Nephron (organoid): ENCODE measurements at regions not wholly inside any gene's neighbourhood (a gene's known extent, or its start where the extent isn't known, plus 50 kb on each side); places are given as distances from the start of the nearest gene placed in this dataset.

ENCODE experiments used
- H3K27ac Mint-ChIP-seq, 3 experiments: 2 replicates each; pipeline ENCODE4 v1.8.0; 2020; ENCODE audit warnings: mixed read lengths in 3 of 3, mild to moderate bottlenecking in 2 of 3, moderate library complexity in 1 of 3
- H3K27me3 Mint-ChIP-seq: 2 replicates; pipeline ENCODE4 v1.8.0; 2021; ENCODE audit warnings: low read depth, mild to moderate bottlenecking, moderate library complexity, mixed read lengths
- H3K36me3 Mint-ChIP-seq: 2 replicates; pipeline ENCODE4 v1.8.0; 2020; ENCODE audit warnings: low read depth, mixed read lengths
- H3K4me1 Mint-ChIP-seq: 2 replicates; pipeline ENCODE4 v1.8.0; 2020; ENCODE audit warnings: mixed read lengths
- H3K4me3 Mint-ChIP-seq, 3 experiments: 2 replicates each; pipeline ENCODE4 v1.8.0; 2020; ENCODE audit warnings: mild to moderate bottlenecking in 3 of 3, mixed read lengths in 3 of 3, moderate library complexity in 2 of 3
- H3K9me3 Mint-ChIP-seq: 2 replicates; pipeline ENCODE4 v1.8.0; 2020; ENCODE audit warnings: mixed read lengths
- TF ChIP-seq, protein P1 (sequence below), 3 experiments: fragments of 200-600 bp; sonication (generic); IDR thresholded peaks; one replicate each; pipeline ENCODE4 v1.5.0; 2021; ENCODE audit warnings: antibody characterized with exemption in 3 of 3; ENCODE audit not compliant: unreplicated experiment in 3 of 3

DNA sequence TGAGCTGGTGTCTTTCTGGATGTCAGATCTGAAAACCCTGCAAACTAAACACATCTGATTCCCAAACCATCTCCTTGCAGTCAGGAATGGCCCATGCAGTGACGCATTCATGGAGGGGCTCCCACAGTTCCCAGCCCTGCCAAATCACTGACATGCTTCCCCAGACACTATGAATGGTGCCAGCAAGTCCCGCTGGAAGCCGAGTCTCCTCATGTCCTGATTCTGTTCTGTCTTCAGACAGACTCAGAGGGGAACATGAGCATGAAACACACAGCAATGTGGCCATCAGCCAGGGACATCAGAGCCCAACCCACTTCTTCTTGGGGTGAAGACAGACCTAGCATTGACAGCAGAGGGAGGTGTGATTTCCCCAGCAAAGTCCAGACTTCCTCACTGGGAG lies 83.7 kb downstream of the TTC32 start:
- H3K4me3 Mint-ChIP-seq = no peak overlapping the region
- TF ChIP-seq, protein P1, sequence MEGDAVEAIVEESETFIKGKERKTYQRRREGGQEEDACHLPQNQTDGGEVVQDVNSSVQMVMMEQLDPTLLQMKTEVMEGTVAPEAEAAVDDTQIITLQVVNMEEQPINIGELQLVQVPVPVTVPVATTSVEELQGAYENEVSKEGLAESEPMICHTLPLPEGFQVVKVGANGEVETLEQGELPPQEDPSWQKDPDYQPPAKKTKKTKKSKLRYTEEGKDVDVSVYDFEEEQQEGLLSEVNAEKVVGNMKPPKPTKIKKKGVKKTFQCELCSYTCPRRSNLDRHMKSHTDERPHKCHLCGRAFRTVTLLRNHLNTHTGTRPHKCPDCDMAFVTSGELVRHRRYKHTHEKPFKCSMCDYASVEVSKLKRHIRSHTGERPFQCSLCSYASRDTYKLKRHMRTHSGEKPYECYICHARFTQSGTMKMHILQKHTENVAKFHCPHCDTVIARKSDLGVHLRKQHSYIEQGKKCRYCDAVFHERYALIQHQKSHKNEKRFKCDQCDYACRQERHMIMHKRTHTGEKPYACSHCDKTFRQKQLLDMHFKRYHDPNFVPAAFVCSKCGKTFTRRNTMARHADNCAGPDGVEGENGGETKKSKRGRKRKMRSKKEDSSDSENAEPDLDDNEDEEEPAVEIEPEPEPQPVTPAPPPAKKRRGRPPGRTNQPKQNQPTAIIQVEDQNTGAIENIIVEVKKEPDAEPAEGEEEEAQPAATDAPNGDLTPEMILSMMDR (IDR thresholded peaks at IDR 0.05; ENCODE audit: unreplicated experiment in 3 of 3) = no peak
- H3K27me3 Mint-ChIP-seq = no peaks in the 10 kb centered on the region
- H3K9me3 Mint-ChIP-seq = no peaks in the 10 kb centered on the region
- no peaks in the 10 kb centered on the region for H3K36me3 Mint-ChIP-seq
- no peak overlapping the region for H3K27ac Mint-ChIP-seq
- H3K4me1 Mint-ChIP-seq = peaks cover 13% of the 10 kb centered on the region

DNA sequence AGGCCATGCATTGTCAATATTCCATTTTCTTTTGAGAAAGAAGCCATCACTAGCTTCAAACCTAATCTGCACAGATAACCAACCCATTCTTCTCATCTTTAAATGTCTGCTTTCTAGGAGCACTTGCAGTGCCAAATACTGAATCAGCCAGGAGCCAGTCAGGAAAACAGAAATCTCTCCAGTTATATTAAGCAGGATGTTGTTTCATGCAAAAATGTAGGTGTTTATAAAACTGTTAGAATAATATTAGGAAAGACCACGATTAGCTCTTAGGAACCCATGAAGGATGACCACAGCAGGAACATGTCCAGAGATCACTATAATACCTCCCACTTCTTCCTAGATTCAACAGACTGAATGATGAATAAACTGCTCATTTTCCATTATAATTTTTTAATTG lies 86.0 kb downstream of the TTC32 start:
- no peak overlapping the region for H3K4me3 Mint-ChIP-seq
- peaks cover 26% of the 10 kb centered on the region for H3K4me1 Mint-ChIP-seq
- H3K27ac Mint-ChIP-seq = no peak overlapping the region
- no peaks in the 10 kb centered on the region for H3K36me3 Mint-ChIP-seq
- no peaks in the 10 kb centered on the region for H3K9me3 Mint-ChIP-seq
- H3K27me3 Mint-ChIP-seq = no peaks in the 10 kb centered on the region
- TF ChIP-seq, protein P1 (IDR thresholded peaks at IDR 0.05; ENCODE audit: unreplicated experiment in 3 of 3) = no peak

DNA sequence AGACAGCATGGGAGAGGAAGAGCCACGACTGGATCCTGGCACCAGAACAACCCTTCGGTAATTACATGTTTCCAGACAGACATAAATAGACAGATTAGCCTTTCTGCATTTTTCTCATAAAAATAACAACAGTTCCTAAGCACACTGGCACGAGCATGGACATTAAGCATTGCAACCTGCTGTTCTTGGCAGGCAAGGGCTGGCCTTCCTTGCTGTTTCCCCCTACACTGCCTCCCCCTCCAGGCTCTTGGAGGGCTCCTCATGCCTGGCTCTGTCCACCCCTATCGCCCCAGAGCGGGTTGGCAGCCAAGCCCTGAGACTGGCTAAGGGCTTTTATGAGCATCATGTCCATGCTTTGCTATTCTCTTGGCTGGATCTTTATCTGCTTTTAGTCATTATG lies 89.6 kb downstream of the TTC32 start:
- Mint-ChIP-seq H3K9me3 (no peaks in the 10 kb centered on the region), H3K36me3 (no peaks in the 10 kb centered on the region), H3K27ac (peak overlapping the region in 2 of 3 experiments; percentile 65 to 69), H3K4me1 (peaks cover 35% of the 10 kb centered on the region), H3K4me3 (no peak overlapping the region), H3K27me3 (no peaks in the 10 kb centered on the region)
- TF ChIP-seq, protein P1 (IDR thresholded peaks at IDR 0.05; ENCODE audit: unreplicated experiment in 3 of 3) = no peak

DNA sequence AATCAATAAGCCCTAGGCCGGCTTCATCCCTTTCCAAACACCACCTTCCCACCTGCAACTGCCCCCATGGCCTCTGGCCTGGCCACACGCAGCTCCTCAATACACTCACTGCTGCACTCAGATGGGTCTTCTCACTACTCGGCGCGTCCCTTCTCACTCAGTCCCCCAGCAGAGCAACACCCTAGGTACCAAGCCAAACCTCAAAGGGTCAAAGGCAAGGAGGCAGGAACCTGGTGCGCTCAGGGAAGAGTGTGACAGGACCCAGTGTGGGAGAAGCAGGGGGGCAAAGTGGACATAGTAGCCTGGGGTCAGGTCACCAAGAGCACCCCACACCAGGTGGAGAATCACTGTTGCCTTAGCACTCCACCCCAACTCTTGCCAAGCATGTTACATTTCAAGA lies 90.6 kb downstream of the TTC32 start:
- Mint-ChIP-seq H3K27me3 (no peaks in the 10 kb centered on the region), H3K4me1 (peaks cover 35% of the 10 kb centered on the region)

DNA sequence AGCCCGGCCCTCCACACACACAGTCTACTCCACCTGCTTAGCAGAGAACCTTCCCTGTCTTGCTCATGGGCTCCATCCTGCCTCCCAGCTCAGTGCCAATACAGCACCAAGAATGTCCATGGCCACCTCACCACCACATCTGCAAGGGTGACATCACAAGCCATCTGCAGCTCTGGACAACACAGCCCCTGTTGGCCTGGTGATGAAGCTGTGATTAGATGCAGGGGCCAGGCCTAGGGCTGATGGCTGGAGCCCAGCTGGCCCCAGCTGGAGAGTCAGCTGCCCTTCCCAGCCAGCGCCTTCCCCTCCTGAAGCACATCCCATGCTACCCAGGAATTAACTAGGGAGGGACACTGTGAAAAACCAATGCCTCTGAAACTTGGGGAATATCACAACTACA lies 91.1 kb downstream of the TTC32 start:
- Mint-ChIP-seq H3K27me3 (no peaks in the 10 kb centered on the region), H3K4me3 (no peak overlapping the region), H3K27ac (no peak overlapping the region), H3K4me1 (peaks cover 31% of the 10 kb centered on the region), H3K36me3 (no peaks in the 10 kb centered on the region), H3K9me3 (no peaks in the 10 kb centered on the region)
- TF ChIP-seq, protein P1 (IDR thresholded peaks at IDR 0.05; ENCODE audit: unreplicated experiment in 3 of 3) = no peak

More for the DNA sequence above, 90.6 kb downstream of the TTC32 start:
- no peak overlapping the region for H3K27ac Mint-ChIP-seq
- no peak overlapping the region for H3K4me3 Mint-ChIP-seq
- H3K9me3 Mint-ChIP-seq = no peaks in the 10 kb centered on the region
- H3K36me3 Mint-ChIP-seq = no peaks in the 10 kb centered on the region
- TF ChIP-seq, protein P1 (IDR thresholded peaks at IDR 0.05; ENCODE audit: unreplicated experiment in 3 of 3) = no peak

DNA sequence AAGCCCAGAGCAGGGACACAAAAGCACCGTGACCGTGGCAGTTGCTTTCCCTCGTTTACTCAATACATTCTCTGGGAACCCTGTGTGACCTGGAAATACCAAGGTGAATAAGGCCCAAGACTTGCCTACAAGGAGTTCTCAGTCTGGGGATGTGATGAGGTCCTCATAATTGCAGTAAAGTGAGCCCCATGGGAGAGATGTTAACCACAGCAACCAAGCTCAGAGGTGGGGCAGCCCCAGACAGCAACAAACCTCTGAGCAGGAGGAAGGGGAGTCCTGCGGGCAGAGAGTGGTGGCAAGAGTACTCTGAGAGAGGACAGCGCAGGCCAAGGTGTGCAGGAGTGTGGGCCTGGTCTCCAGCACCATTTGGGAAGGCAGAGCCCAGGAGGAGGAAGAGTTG lies 91.6 kb downstream of the TTC32 start:
- H3K4me3 Mint-ChIP-seq = no peak overlapping the region

More for the DNA sequence above, 91.6 kb downstream of the TTC32 start:
- H3K9me3 Mint-ChIP-seq = no peaks in the 10 kb centered on the region
- TF ChIP-seq, protein P1 (IDR thresholded peaks at IDR 0.05; ENCODE audit: unreplicated experiment in 3 of 3) = no peak
- peaks cover 29% of the 10 kb centered on the region for H3K4me1 Mint-ChIP-seq
- H3K27me3 Mint-ChIP-seq = no peaks in the 10 kb centered on the region
- no peak overlapping the region for H3K27ac Mint-ChIP-seq
- H3K36me3 Mint-ChIP-seq = no peaks in the 10 kb centered on the region
